ENCODE measurements at regions not wholly inside any gene's neighbourhood (a gene's known extent, or its start where the extent isn't known, plus 50 kb on each side); places are given as distances from the start of the nearest gene placed in this dataset.

DNA sequence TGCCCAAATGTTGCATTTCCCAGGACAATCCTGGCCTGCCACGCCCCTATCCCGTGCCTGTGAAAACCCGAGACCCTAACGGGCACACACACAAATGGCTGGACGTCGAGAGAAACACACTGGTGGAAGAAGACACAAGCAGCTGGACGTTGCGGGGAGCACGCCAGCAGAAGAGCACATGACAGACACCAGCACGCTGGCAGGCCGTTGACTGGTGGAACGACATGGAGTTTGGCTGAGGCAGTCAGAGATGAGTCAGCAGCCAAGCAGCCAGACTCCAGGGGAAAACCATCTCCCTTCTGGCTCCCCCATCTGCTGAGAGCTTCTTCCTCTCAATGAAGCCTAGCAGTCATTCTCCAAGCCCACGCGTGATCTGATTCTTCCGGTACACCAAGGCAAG, 606.7 kb upstream of the LRRC4C start:
- TF ChIP-seq SIN3A (IDR thresholded peaks at IDR 0.05; ENCODE audit: borderline replicate concordance, insufficient read depth, low read depth, low read length) (no peak), POLR2AphosphoS5 (IDR thresholded peaks at IDR 0.05; ENCODE audit: low read depth, low read length) (no peak), REST (IDR thresholded peaks at IDR 0.05; ENCODE audit: insufficient read depth in 1 of 2, low read depth in 2 of 2, low read length in 1 of 2) (no peak), TCF7L2 (IDR thresholded peaks at IDR 0.05; ENCODE audit: low read depth, low read length) (no peak)
- TF ChIP-seq, protein P1, sequence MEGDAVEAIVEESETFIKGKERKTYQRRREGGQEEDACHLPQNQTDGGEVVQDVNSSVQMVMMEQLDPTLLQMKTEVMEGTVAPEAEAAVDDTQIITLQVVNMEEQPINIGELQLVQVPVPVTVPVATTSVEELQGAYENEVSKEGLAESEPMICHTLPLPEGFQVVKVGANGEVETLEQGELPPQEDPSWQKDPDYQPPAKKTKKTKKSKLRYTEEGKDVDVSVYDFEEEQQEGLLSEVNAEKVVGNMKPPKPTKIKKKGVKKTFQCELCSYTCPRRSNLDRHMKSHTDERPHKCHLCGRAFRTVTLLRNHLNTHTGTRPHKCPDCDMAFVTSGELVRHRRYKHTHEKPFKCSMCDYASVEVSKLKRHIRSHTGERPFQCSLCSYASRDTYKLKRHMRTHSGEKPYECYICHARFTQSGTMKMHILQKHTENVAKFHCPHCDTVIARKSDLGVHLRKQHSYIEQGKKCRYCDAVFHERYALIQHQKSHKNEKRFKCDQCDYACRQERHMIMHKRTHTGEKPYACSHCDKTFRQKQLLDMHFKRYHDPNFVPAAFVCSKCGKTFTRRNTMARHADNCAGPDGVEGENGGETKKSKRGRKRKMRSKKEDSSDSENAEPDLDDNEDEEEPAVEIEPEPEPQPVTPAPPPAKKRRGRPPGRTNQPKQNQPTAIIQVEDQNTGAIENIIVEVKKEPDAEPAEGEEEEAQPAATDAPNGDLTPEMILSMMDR (IDR thresholded peaks at IDR 0.05) = no peak
- no peaks in the 10 kb centered on the region for H3K9me3 ChIP-seq (ENCODE audit: control insufficient read depth, insufficient read depth, low read depth, low read length)
- intact Hi-C loops (cut with micrococcal nuclease; ENCODE audit: unreplicated experiment) (no loop called here), in situ Hi-C loops (cut with HindIII; ENCODE audit: low pct_unique_long_range_greater_than_20kb, low sequenced_read_pairs) (no loop called here)
- CTCF ChIA-PET = no interaction called here
- no peaks in the 10 kb centered on the region for H3K36me3 ChIP-seq (ENCODE audit: control insufficient read depth, insufficient read depth, low read length)
- ATAC-seq = peak; percentile 60; the same call in 1 of the 2 replicates
- POLR2A ChIA-PET = no interaction called here
- no peak overlapping the region for H3K27ac ChIP-seq (ENCODE audit: low read length)
- BruUV-seq (replicated peaks) = no TSS peak
- no peak overlapping the region; a peak in 1 of 4 replicates for H3K4me3 ChIP-seq (ENCODE audit: low read depth in 2 of 2, low read length in 2 of 2)
- H3K4me1 ChIP-seq (ENCODE audit: control insufficient read depth, insufficient read depth, low read length) = no peaks in the 10 kb centered on the region
- no peak for DNase-seq (ENCODE audit: low read depth, low spot score)
- H3K27me3 ChIP-seq (ENCODE audit: control insufficient read depth, insufficient read depth, low read length) = no peaks in the 10 kb centered on the region

GRCh38 chr11:42074306-42074705, 614.9 kb upstream of the LRRC4C start:
- ATAC-seq = no peak
- intact Hi-C loops (cut with micrococcal nuclease; ENCODE audit: unreplicated experiment) = no loop called here
- no peaks in the 10 kb centered on the region for H3K27me3 ChIP-seq (ENCODE audit: control insufficient read depth, insufficient read depth, low read length)
- POLR2A ChIA-PET = no interaction called here
- no peaks in the 10 kb centered on the region for H3K4me1 ChIP-seq (ENCODE audit: control insufficient read depth, insufficient read depth, low read length)
- H3K36me3 ChIP-seq (ENCODE audit: control insufficient read depth, insufficient read depth, low read length) = no peaks in the 10 kb centered on the region
- H3K4me3 ChIP-seq (ENCODE audit: low read depth in 2 of 2, low read length in 2 of 2) = no peak overlapping the region
- no peak overlapping the region for H3K27ac ChIP-seq (ENCODE audit: low read length)
- in situ Hi-C loops (cut with HindIII; ENCODE audit: low pct_unique_long_range_greater_than_20kb, low sequenced_read_pairs) = no loop called here
- no peak for TF ChIP-seq REST (IDR thresholded peaks at IDR 0.05; ENCODE audit: insufficient read depth in 1 of 2, low read depth in 2 of 2, low read length in 1 of 2)
- TF ChIP-seq, protein P1 (IDR thresholded peaks at IDR 0.05) = no peak
- TF ChIP-seq SIN3A (IDR thresholded peaks at IDR 0.05; ENCODE audit: borderline replicate concordance, insufficient read depth, low read depth, low read length) = no peak
- TF ChIP-seq TCF7L2 (IDR thresholded peaks at IDR 0.05; ENCODE audit: low read depth, low read length) = no peak
- TF ChIP-seq POLR2AphosphoS5 (IDR thresholded peaks at IDR 0.05; ENCODE audit: low read depth, low read length) = no peak
- no peak for DNase-seq (ENCODE audit: low read depth, low spot score)
- CTCF ChIA-PET = no interaction called here
- BruUV-seq (replicated peaks) = no TSS peak
- H3K9me3 ChIP-seq (ENCODE audit: control insufficient read depth, insufficient read depth, low read depth, low read length) = no peaks in the 10 kb centered on the region

All from Panc1 (cell line).